GM19193 (cell line): ENCODE measurements at regions not wholly inside any gene's neighbourhood (a gene's known extent, or its start where the extent isn't known, plus 50 kb on each side); places are given as distances from the start of the nearest gene placed in this dataset.

Source experiments
- POLR2A ChIP-seq: IDR thresholded peaks from 4 replicates; pipeline ENCODE4 v1.6.1; 2011; ENCODE audit not compliant: insufficient read depth, insufficient read length; ENCODE audit errors: extremely low read depth

- TF ChIP-seq POLR2A, result no peak
Measured at GRCh38 chr10:90293616-90294015, 564.2 kb downstream of the HTR7 start.

- TF ChIP-seq POLR2A, result no peak
Measured at GRCh38 chr10:90302758-90303481, 554.9 kb downstream of the HTR7 start.

- no peak for TF ChIP-seq POLR2A
Measured at GRCh38 chr10:90304533-90304932, 553.3 kb downstream of the HTR7 start.

- no peak for TF ChIP-seq POLR2A
Measured at GRCh38 chr10:90306187-90306586, 551.7 kb downstream of the HTR7 start.

- no peak for TF ChIP-seq POLR2A
Measured at GRCh38 chr10:90308223-90308622, 549.6 kb downstream of the HTR7 start.

GRCh38 chr10:90313576-90314325, 544.1 kb downstream of the HTR7 start:
- no peak for TF ChIP-seq POLR2A

- TF ChIP-seq POLR2A, result no peak
Measured at GRCh38 chr10:90314718-90315117, 543.1 kb downstream of the HTR7 start.

- no peak for TF ChIP-seq POLR2A
Measured at GRCh38 chr10:90317172-90317571, 540.7 kb downstream of the HTR7 start.

GRCh38 chr10:90318659-90319058, 539.2 kb downstream of the HTR7 start:
- TF ChIP-seq POLR2A, result no peak

GRCh38 chr10:90319188-90319914, 538.5 kb downstream of the HTR7 start:
- no peak for TF ChIP-seq POLR2A

- TF ChIP-seq POLR2A, result no peak
Measured at GRCh38 chr10:90321132-90321816, 536.6 kb downstream of the HTR7 start.

GRCh38 chr10:90326498-90327267, 531.2 kb downstream of the HTR7 start:
- no peak for TF ChIP-seq POLR2A

- no peak for TF ChIP-seq POLR2A
Measured at GRCh38 chr10:90327611-90328010, 530.2 kb downstream of the HTR7 start.

GRCh38 chr10:90328459-90328858, 529.4 kb downstream of the HTR7 start:
- no peak for TF ChIP-seq POLR2A
